NCI-H1105 treated with DMSO at 0.1 percent for 48 hours (cell line): ENCODE measurements at regions not wholly inside any gene's neighbourhood (a gene's known extent, or its start where the extent isn't known, plus 50 kb on each side); places are given as distances from the start of the nearest gene placed in this dataset.

Experiments used
- DNase-seq: peaks from one replicate; lab custom pipeline; 2025; lab: John Stamatoyannopoulos, UW

DNA sequence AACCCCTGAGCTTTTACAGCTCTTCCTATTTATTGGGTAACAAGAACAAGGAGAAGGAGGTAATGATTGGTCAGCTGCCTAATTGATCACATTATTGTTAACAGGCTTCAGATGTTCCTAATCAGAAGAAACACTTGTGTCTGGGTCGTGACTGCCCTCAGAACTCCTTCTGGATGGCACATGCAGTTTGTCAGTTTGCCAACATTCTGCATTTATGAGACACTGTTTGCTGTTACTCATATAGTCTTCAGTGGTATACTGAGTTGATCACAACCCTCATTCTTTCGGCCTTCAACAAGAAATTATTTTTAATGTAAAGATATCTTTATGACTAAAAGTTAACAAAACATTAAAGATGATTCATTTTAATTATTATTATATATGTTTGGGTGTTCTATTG lies 95.7 kb upstream of the DOCK10 start:
- DNase-seq: no peak

DNA sequence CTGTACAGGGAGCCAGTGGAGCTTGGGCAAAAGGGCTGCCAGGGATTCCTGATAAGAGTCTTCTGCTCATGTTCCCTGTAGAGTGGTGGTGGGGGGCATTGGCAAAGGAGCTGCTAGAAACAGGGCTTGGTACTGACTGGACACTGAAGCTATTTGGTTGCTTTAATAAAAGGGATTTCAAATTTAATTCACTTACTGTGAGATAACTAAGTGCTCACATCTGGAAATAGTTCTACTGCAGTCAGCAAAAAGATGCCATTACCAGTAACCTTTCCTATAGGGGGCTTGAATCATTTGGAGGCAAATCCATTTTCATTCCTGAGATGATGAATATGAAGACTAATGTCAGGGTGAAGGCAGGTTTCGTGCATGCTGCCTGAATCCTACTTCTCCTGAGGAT lies 94.3 kb upstream of the DOCK10 start:
- DNase-seq: no peak

DNA sequence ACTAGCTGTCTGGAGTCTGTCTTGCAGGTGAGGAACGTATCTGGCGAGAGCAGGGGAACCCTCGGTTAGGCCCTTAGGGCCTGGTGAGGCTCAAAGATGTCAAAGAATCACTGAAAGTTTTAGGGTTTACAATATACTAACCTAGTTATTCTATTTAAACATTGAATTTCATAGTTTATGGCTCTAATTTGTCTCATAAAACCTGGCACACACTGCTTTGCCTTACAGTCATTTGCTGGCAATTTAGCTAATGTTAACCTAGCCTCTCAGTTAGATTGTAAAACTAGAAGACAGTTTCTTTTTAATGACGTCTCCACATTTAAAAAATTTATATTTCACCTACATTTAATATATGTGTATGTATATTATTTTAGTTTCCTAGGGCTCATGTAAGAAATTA lies 89.6 kb upstream of the DOCK10 start:
- DNase-seq: no peak

DNA sequence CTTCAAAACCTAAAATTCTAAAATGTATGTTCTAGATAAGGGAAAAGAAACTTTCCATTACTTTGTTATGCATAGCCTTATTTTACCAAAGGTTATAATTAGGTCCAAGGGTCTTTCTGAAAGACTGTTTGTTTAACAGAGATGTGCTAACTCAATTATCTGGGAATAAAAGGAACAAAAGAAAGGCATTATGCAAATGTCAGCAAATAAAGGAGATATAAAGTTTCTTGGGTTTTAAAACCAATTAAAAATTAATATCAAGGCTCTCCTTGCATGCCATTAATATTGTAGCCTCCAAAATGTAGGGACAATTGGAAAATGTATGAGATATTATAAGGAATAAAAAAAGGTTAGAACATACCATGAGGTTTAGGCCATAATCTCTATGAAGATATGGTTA lies 87.8 kb upstream of the DOCK10 start:
- no peak for DNase-seq

DNA sequence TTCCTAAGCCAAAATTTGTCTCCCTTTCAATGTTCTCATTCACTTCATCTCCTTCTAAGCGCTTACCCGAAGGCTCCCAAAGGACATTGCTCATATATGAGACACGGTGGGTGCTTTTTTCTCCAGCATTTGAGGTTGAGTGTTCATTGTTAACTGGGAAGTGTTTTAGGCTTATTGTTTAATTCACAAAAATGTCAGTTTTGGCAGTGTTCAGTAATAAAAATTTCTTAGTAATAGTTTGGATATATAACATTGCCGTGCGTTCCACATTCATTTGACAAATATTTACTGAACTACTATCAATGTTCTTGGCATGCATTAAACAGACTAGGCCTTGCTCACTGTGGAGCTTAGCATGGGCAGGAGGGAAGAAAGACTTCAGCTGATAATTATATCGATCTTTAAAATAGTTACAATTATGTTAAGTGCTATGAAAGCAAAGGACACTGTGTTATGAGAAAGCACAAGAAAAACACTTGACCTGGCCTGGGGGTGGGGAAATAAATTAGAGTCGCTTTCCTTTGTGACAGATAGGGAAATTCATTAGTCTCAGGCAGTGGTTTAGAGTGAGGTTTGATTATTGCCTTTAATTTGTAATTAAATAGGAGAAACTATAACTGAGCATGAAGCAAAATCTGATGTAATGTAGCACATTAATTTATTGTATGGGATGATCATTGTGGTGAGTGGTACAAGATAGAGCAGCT lies 82.2 kb upstream of the DOCK10 start:
- peak; percentile 71 for DNase-seq

DNA sequence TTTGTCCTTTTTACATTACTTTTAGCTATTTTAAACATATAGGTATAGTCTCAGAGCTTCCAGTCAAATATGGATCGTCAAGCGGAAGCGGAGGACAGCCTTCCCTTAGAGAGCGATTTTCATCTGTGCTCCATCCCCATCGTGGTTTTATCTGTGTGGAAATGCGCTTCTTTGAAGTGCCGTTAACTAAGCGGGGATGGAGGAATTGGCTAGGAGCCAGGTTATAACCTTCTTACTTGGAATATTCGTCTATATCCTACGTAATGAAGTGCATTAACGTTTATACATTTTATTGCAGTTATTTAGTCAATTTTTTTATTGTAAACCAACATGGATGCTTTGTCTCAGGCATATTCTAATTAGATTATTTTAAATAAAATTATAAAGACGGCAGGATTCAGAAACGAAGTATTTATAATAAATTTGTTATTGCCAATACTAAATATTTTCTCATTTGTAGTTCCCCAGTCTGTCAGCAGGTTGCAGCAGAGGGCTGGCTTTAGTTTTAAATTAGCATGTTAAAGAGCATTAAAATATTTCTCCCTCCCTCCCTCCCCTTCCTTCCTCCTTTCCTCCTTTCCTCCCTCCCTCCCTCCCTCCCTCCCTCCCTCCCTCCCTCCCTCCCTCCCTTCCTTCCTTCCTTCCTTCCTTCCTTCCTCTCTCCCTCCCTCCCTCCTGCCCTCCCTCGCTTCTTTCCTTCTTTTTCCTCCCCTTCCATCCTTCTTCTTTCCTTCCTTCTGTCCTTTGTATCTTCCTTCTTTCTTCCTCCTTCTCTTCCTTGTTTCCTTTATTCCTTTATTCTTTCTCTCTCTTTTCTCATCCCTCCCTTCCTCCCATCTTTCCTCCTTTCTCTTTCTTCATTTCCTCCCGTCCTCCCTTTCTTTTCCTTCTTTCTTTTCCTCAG lies 80.6 kb upstream of the DOCK10 start:
- DNase-seq: peak; percentile 53

DNA sequence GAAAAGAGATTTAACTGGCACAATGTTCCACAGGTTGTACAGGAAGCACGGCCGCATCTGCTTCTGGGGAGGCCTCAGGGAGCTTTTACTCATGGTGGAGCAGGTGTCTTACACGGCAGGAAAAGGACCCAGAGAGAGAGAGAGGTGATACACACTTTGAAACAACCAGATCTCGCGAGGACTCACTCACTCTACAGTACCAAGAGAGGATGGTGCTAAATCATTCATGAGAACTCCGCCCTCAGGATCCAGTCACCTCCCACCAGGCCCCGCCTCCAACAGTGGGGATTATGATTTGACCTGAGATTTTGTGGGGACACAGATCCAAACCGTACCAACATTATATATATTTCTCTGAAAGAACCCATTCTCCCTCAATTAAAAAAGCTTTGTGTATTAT lies 79.7 kb upstream of the DOCK10 start:
- no peak for DNase-seq

DNA sequence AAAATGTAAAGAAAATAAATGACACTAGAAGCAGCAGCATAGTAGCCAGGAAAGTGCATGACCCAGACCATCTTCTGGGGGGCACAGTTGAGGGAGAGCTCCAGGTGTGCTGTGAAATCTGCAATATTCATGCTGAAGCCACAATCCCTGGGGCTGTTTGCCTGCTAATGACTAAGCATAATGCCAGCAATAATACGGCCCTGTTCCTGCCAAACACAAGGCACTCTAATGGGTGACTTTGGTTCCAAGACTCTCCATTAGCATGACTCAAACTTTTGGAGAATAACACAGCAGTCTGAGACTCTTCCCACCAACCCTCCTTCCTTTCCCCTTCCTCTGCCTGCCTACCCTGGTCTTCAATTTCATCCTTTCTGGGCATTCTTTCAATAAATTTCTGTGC lies 77.9 kb upstream of the DOCK10 start:
- DNase-seq: peak; percentile 24

DNA sequence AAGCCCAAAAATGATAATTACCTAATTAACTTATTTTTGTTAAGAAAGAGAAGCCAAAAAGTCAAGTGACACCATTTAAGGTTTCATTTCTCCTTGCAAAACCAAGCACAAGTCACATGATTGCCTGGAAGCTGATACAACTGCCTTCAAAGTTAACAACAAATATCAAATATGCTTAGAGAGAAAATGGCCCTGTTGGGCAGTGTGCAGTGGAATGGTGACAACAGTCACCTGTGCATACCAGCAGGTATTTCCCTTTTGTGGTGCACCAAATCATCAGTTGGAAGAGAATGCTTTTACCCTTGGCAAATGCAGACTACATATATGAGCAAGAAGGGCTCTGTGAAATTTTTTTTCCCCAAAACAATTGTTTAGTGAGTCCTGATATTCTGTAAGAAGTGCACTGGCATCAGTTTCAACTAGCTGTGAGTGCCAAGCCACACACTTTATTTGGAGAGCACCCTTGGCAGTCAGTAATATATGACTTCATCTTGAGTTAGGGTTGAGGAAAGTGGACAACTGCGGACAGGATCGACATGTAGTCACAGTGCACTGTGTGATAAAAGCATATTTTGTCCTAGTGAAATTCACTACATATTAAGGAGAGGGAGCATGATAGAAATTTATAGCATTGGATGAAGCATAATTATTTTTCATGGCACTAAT lies 74.9 kb upstream of the DOCK10 start:
- DNase-seq: no peak

DNA sequence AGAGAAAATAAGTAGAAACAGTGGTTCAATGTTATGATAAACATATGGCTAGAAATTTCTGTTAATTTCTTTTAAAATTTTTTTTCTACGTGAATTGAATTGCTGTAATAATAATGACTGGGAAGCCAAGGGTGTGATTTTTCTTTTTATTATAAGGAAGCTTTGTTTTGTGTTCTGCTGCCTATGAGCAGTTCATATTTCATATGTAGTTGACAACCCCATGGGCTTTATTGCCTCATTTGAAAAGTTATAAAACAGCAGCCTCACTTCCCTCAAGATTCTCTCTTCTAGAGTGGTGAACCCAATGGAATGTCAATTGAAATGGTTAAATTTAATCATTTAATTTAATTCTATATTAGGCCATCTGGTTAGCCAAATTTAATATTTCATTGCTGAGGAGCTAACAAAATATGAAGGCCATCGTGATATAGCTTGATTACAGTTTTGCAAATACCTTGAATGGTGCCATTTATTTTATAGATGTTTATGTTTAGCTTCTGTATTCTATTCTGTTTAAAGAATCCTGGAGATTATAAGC lies 72.6 kb upstream of the DOCK10 start:
- DNase-seq: no peak

DNA sequence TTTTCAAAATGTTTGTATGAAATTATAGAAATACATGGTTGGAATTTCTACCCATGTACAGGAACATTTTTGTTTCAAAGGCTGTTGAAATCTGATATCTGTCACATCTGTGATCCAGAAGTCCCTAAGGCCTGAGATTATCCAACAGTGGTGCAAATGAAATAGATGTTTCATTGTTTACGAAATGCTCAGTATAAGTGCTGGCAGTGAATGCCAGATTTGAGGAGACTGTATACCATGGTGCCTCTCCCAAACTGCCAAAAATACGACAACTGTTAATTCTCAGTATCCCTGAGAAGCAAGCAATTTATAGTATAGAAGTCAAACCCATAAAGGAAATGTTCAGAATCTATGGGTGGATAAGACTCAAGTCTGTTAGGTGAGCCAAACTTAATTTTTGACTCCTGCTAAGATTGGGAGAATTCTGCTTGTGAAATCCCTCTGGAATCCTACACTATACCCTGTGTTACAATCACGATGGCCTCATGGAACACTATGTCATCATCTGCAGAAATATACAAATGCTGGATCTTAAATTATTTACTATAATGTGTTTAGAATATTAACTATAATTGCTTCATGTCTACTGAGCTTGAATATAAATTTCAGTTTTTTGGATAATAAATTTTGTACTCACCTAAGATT lies 71.2 kb upstream of the DOCK10 start:
- DNase-seq: no peak

DNA sequence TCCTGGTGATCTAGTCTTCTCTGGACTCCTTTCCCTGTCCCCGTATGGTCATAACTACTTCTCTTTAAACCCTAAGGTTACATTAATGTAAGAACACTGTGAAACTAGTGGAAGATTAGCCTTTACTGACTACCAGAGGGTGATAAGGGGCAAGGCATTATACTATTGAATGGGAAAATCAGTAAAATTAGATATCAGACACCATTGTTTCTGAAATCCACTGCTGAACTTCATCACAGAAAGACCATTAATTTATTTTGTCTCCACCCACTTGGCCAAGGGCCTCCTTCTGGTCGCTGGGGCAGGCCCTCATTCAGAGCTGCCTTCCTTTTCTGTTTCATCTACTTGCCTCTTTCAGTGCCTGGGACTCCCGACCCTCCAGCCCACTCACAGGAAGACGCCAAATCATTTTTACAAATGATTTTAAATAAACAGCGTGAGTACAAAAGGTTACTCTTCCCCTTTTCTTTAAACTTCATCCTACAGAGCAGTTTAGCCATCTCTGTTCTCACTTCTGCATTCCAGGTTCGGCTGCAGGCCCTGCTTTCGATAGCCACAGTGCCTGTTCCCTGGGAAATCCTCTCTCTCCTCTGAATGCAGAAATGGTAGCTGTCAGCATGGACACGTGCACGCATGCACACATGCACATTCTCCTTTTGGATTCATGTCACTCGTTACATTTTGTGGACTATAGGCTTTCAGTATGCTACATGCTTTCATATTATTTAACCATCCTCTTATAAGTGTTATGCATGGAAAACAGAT lies 70.3 kb upstream of the DOCK10 start:
- no peak for DNase-seq

DNA sequence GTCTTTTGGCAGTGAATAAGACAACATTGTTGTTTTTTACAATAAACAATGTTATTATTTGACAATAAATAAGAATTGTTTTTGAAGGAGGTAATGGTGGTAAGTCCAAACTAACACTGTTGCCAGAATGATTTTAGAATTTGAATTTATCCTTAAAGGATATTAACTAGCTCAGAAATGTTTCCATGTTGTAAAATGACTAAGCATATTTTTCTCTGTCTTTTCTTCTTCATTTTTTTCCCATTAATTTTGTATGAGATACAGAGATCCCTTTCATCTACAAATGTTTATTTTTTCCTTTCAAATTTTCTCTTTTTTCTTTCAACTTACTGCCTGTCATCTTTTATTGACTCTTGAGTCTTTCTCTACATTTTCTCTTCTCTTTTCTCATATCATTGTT lies 66.5 kb upstream of the DOCK10 start:
- no peak for DNase-seq

DNA sequence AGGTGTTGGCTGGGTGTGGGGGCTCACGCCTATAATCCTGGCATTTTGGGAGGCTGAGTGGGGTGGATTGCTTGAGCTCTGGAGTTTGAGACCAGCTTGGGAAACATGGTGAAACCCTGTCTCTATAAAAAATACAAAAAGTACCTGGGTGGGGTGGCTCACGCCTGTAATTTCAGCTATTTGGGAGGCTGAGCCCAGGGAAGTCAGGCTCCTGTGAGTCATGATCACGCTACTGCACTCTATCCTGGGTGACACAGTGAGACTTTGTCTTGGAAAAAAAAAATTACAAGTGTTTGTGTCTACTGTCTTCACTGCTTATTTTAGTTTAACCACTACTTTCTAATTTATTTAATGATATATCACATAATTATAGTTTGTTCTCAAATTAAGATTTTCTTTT lies 62.7 kb upstream of the DOCK10 start:
- no peak for DNase-seq

DNA sequence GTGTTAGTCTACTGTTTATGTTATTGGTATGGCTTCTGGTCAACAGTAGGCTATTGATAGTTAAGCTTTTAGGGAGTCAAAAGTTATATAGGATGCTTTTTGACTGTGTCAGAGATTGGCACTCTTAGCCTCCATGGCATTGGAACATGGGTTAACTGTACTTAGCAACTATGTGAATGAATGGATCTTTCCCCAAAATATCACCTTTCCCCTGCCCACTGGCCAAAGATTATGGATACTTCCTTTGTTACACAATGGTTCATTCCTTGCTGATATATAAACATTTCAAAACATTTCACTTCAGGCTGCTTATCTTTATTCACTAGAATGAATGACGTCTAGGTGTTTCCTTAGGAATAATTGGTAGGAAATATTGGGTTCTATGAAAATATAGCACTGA lies 62.1 kb upstream of the DOCK10 start:
- DNase-seq: no peak

DNA sequence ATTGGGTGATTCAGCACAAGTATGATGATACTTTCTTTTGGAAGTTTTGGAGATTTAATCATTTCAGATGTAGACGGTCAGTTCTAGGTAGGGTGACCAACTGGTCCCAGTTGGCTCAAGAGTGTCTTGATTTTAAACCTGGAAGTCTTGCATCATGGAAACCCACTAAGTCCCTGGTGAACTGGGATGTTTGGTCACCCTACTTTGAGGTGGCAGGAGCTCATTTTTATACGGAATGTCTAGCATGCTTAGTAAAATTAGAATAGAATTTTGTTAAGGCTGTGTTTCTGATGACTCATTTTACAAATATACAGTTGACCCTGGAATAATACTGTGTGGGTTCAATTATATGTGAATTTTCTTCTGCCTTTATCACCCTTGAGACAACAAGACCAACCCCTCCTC lies 61.5 kb upstream of the DOCK10 start:
- DNase-seq: no peak

DNA sequence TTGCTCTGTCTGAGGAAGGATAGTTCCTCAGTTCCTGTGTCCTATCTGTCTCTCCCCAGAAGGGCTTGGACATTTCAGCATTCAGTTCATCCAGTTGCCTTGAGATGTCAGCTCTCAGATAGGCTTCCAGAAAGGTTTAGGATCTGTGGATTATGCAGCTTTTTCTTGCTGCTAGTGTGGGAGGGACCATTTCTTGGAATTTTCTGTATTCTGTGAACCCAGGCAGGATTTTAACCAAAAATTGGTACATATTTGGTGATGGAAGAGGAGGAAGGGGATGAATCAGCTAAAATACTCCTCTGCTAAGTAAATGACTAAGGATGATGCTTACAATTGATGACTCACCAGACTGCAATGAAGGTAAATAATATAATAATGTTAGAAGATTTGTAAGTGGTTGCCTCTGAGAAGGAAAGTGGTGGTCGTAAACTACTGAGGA lies 58.6 kb upstream of the DOCK10 start:
- no peak for DNase-seq

DNA sequence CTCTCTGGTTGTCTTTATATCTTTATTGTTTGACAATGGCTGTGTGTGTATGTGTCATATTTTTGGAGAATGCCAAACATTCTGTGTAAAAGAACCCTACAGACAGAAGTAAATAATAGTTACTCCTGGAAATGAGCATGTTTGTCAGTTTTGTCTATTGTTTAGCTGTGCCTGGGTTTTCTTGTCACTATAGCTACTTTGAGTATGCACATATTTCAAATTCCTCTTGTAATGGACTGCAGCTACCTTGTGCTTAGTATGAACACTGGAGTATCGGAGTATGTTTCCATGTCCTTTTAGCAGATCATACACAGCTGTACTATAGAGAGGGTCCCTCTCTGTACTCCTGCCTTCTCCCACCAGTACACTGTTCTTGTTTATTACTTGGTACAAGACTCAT lies 58.0 kb upstream of the DOCK10 start:
- DNase-seq: no peak

DNA sequence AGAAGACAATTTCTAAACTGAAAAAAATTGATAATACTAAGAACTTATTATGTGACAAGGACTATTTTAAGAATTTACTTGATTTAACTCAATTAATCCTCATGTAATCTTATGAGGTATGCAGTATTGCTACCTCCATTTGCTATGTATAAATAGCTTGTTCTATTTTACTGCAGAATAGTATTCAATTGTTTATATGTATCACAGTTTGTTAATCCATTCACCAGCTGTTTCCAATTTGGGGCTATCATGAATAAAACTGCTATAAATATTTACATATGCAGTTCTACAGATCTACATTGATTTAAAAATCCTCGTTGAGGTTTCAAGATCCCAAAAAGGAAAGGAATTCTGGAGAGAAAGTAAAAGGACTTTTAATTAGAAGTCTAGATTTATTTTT lies 54.8 kb upstream of the DOCK10 start:
- DNase-seq: no peak
